ENCODE measurements at regions not wholly inside any gene's neighbourhood (a gene's known extent, or its start where the extent isn't known, plus 50 kb on each side); places are given as distances from the start of the nearest gene placed in this dataset.
"Not testable (repeated sequence)": the region's sequence is repeated elsewhere in the genome, so short reads cannot be mapped to it uniquely, and the experiment has no call there.

DNA sequence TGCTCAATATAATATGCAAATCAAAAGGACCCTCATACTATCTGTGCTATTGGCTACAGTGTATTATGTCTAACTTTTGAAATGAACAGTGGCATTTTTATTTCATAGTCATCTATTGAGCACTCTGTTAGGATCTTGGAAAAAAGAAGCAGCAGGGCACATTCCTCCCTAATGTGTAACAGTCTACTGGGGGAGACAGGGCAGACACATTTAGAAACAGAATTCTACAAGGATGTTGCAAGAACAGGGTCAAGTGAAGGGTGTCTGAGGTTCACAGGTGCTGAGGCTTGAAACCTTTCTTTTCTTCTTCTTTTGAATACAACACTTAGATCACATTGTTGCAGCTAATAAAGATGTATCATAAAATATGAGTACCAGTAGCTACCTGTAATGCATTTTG lies 129.7 kb upstream of the SLC4A4 start:
- DNase-seq (ENCODE audit: low read depth) = no peak

DNA sequence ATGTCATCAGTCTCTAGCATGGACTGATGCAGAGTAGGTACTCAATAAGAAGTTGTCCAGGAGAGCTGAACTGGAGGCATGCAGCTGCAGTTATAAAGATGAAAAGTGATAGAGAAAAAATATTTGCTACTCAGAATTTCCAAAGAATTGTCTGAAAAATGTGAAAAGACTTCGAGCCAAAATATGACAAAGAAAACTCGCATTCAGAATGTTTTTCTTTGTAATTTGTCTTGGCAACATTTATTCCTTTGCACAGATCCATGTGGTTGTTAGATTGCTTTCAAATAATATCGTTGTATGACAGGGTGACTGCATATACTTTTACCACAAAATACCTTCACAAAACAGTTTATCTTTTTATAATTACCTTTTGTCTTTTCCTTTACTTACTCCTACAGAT lies 128.0 kb upstream of the SLC4A4 start:
- no peak for DNase-seq (ENCODE audit: low read depth)

DNA sequence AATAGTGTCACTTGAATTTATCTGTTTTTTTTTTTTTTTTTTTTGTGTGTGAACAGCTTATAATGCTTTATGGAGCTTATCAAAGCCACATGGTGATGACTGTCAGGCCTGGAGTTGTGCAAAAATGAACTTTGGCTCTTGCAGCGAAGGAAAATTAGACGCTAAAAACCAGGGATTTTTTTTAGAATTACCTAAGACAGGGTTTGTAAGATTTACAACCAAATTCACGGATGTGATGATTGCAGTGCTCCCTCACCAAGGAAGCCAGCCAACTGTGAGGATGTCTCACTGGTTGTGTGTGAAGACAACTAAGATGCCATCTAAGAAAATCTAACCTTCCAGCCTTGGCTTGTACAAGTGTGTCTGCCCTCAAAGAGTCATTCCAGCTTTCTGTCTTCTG lies 127.1 kb upstream of the SLC4A4 start:
- no peak for DNase-seq (ENCODE audit: low read depth)

DNA sequence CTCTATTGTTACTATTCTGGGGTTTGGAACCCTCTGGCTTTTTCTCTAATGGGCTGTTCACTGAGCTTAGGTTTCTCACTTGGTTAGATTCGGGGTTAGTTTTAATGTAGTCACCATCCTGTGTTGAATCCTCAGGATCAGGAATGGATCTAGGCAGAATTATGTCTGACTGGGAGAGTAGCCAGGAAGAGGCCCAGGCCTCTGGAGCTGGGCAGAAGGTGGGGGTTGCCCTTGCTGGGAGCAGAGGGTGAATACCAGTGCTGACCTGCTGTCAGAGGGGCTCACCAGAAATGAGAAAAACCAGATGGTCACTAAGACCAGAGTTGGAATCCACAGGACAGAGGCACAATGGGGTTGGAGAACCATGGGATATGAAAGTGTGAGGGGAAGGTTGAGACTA lies 126.6 kb upstream of the SLC4A4 start:
- no peak for DNase-seq (ENCODE audit: low read depth)

DNA sequence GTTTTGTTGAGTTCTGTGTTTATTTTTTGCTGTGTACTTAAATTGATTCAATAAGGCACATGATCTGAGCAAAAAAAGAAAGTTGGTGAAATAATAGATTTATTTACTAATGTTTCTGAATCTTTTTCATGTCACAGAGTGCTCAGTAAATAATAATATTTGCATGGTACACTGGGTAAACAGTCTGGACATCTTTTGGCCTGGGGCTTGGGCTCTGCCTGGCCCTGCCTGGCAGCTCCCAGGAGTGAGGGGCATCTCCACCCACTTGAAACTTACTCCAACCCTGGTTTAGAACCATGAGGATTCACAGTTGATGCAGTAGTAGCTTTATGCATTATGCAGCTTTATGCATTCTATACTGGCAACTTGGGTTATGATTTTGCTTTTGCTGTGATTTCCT lies 124.2 kb upstream of the SLC4A4 start:
- DNase-seq (ENCODE audit: low read depth) = no peak

DNA sequence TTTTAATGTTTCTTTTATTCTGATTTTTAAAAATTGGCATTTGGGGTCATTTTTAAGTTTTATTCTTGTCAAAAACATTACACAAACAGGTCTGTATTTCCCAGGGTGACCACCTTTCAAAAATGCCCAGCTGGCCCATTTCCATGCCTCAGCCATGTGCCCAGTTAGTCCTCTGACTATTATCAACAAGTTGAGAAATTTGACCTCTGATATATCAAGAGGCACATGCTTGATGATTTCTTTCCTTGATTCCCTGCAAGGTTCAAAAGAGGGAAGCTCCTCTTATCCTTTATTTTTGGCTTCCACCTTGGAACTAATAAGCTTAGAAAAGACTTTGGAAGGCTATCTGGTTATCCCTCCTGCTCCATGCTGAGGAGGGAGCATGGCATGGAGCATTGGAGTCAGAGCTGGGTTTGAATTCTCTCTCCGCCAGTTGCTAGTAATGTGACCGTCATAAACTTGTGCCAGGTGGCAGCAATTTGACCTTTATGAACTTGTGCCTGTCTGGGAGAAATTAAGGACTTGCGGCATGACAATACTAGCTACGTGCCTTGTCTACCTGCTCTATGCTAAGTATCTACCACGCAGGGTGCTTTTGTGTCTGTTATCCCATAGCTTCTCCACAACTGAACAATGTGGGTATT lies 122.4 kb upstream of the SLC4A4 start:
- DNase-seq (ENCODE audit: low read depth) = no peak

DNA sequence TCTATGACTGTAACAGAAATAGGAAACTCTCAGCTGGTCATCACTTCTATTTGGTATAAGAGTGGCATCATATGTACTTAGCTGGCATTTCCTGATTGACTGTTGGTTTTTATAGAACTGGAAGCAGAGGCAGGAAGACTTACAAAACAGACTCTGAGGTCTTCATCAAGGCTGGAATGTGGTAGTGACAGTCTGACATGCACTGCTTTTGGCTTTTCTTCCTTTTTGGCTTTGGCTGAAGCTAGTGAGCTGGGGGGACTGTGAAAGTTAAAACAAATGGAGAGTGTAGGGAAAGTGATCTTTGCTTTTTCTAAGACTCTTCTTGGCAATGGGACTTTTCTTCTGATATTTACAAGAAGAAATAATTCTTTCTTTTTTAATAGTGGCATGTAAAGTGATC lies 121.1 kb upstream of the SLC4A4 start:
- no peak for DNase-seq (ENCODE audit: low read depth)

DNA sequence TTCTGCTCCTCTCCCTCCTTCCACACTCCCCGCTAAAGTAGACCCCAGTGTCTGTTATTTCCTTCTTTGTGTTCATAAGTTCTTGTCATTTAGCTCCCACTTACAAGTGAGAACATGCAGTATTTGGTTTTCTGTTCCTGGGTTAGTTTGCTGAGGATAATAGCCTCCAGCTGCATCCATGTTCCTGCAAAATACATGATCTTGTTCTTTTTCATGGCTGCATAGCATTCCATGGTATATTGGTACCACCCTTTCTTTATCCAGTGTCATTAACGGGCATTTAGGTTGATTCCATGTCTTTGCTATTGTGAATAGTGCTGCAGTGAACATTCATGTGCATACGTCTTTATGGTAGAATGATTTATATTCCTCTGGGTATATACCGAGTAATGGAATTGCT lies 118.0 kb upstream of the SLC4A4 start:
- DNase-seq (ENCODE audit: low read depth) = not testable (repeated sequence)

DNA sequence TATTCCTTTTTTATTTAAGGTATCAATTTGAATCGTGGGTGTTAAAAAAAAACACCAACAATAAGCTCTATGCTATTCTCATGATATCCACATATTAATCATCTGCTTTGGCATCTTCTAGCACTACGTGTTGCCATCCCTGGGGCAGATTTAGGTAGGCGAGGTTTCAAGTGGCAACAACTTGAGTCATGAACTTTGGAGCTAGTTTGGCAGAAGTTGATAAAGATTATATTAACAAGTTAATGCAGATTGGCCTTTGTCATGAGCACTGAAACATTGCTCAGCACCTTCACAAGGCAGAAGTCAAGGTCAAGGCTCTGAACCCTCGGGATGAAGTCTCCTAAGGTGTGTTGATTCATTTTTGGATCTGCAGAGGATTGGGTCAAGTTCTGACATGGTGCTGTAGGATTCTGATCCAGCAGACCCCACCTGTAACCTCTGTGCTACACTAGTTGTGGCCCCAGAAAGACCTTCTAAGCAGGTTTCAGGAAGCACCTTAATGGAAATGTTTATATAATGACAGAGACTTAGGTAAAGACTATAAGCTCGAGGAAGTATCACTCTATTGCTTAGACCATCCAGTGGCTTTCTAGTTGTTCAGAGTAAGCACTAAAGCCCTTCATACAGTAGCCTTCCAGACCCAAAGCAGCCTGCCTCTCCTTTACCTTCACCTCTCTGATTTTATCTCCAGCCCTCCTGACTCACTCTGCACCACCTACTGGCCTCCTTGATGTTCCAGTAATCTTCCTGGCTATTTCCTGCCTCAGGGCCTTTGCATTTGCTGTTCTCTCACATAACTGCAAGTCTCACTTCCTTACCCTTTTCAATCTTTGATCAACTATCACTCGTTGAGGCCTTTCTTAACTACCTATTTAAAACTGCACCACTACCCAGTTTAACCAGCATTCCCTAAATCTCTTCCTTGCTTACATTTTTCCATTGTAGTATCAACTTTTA lies 117.0 kb upstream of the SLC4A4 start:
- DNase-seq (ENCODE audit: low read depth) = no peak

DNA sequence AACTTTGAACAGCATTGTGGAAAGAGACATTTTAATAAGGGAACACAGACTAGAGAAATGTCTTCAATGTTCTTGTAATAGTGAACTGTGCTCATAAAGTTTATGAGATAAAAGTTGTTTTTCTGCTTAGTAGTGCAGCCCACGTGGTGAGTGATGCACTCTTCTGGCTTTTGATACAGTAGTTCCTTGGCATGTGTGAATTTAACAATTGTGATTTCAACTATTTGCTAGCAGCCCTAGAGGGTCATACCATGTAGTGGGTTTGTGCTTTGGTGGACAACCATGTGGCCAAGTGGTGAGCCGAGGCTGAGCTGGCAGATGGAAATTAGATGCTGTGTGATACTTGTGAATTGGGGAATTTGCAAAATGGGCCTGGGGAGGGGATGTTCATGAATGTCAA lies 116.2 kb upstream of the SLC4A4 start:
- DNase-seq (ENCODE audit: low read depth) = no peak

DNA sequence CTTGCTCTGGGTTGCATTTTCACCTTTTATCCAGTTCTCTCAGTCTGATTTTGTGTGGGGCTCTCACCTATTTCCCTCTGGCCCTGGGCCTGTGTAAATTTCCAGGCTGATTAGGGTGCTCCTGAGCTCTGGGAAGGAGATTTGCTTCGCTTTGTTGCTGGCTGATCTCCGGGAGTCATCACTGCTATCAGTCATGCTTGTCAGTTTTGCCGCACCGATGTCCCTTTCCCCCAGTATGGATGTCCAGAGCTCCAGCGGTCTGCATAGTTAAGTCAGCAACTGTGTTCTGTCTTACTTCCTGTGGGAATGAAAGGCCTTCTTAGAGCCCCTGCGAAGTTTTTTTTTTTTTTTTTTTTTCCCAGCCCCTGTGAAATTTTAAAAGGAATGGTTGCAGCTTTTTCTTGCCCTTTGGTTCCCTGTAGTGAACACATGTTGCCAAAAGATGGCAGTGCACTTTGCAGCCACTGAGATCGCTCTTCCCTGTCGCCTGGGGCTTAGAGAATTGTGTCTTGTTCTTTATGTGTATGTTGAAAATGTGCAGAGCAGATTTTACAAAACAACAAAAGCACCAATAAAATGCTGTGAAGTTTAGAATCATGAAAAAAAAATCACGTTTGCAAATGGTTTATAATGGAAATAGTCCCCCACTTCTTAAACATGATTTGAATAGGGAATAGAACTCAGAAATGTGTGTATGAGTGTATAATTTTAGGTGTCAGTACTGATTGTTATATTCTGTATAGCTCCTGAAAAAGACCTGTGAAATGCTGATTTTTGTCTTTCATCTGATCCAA lies 109.1 kb upstream of the SLC4A4 start:
- no peak for DNase-seq (ENCODE audit: low read depth)

DNA sequence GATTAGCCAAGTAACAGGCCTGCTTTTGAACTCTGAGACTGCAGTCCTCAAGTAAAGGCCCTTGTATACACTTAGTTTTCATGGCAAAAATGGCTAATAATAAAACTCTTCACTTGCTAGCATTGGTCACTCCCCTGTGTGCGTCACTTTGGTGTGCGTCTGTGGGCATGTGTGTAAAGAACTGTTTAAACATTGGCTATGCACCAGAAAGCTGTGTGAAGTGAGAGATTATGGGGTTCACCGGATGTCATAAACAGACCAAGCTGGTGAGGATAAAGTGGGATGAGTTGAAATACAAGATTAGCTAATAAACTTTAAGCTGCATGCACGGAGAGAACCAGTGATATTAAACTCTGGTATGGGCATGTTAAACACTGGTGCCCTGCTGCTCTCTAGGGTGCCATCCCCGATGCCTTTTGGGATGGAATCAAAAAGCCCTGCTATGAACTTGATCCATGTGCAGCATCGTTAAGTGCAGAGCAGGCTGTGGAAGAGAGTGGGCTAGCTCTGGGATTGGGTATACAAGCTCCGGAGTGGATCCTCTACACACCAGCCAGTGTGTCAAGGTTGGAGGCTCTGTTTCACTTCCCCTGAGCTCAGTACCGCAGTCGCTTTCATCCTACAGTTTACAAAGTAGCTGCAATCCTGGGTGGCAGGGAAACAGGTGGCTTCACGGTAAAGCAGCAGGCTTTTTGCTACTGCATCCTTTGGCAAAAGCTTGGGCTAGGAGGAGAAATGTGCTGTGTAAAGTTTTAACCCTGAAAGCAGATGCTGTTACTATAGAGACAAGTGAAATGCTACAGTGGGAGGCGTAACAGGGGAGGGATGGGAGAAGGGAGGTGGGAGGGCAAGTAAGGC lies 108.3 kb upstream of the SLC4A4 start:
- DNase-seq (ENCODE audit: low read depth) = no peak

DNA sequence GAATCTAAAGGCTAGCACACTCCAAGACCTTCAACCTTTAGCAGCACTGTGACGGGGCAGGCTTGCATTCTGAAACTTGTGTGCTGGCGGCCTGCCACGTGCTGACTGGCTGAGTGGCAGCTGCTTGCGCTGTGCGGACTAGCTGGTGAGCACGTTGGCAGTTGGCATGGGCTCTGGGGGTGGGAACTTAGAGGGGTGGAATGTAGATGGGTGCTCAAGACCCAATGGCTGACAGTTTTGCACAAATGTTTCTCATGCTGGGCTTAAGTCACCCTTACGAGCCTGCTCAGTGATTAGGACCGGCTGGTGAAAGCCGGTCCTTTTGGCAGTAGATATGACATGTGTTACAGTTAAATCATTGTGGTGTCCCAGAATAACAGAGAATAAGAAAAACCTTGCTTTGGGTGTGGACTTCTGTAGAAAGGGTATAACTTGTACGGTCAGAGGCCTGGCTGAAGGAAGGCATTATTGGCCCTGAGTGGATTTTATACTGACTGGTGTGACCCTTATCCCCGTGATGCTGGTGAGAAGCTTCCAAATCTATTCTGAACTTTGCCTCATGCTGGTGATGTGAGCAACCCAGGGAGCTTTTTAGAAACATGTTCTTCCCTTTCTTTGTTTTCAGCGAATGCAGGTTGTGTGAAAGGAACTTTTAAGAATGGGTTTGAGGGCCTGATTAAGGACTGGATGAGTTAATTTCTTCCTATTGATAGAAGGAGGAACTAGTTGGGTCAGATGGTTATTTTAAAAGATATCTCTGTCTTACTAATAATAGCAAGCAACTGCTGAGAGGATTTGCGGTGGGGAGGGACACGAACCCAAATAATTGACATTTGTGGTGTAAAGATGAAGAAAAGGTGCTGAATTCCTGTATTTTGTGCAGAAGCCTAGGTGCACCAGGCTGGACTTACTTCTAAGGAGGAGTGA lies 107.4 kb upstream of the SLC4A4 start:
- no peak for DNase-seq (ENCODE audit: low read depth)

DNA sequence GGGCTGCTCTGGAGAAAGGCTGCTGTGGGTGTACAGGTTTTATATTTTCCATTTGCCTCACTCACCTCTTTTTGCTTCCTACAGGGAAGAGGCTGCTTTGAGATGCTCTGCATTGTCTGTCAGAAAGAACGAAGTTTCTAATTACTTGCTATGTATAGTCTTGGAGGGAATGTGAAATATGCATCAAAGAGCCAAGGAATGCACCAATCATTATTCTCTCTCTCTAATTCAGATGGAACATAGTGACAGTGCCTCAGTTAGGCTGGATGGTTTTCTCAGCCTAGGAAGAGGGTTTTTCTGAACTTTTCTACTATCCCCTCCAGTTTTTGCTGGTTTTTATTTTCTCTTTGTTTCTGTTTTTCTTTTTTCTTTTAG lies 106.8 kb upstream of the SLC4A4 start:
- DNase-seq (ENCODE audit: low read depth) = no peak

DNA sequence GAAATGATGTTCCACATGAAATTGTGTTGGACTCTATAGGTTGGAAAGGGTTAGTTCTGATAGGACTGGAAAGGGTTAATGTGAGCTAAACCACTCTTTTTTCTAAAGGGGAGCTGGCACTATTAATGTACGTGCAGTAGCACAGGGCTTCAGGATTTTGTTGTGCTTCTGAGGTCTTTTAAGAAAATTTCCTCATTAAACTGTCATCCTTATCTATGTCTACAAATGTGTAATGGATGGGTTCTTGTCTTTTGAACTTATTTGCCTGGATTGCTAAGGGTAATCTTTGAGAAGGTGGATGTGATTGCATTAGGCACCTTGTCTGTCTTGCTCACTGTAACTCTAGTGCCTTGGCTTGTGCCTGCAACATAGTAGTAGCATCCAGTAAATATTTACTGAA lies 106.0 kb upstream of the SLC4A4 start:
- no peak for DNase-seq (ENCODE audit: low read depth)

DNA sequence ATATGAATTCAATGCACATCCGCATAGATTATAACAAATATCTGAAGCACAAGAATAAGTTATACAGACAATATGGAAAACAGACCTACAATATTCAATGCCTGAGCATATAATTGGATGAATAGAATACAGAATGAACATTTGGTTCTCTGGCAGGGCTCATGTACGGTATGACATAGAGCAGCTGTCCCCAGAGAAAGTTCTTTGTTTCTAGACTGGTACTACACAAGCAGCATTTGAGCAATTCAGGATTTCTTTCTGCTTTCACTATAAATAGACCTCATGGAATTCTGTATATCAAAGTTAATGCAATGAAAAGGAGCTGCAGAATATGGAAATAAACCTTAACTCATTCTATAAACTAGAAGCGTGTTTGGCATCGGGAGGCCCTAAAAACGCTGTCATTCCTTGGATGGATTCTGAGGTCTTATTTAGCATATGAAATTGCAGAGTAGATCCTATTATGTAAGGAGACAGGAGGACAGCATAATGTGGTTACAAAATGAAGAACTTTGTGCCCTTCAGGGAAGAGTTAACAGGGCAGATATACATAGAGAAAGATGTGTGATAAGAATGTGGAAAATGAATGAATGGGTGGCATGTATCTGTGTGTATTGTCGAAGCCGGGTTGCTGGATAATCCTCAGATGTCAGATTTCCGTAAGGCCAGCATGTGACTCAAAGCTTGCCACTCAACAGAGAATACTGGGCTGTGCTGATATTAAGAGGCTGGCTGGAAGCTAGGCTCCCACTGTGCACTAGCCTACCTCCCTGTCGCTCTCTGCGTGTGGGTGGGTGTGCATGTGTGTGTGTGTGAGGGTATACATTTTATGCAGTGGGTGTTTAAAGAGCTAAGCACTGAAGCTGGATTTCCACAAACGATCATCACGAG lies 103.3 kb upstream of the SLC4A4 start:
- DNase-seq (ENCODE audit: low read depth) = no peak

DNA sequence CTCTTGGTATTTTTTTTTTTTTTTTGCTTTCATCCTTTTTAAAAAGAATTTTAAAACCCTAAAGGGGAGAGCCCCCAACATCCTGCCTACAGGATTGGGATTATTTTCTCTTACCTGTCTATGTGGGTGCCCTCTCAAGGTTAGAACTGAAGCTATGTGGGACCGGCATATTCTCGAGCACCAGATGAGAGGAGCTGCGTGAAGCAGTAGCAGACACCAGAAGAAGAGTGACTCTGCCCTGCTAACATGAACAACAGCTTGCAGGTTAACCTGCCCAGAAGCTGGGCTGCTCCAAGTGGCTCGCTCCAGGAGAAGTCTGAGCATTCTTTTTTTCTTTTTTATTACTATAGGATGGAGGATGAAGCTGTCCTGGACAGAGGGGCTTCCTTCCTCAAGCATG lies 102.6 kb upstream of the SLC4A4 start:
- DNase-seq (ENCODE audit: low read depth) = no peak

DNA sequence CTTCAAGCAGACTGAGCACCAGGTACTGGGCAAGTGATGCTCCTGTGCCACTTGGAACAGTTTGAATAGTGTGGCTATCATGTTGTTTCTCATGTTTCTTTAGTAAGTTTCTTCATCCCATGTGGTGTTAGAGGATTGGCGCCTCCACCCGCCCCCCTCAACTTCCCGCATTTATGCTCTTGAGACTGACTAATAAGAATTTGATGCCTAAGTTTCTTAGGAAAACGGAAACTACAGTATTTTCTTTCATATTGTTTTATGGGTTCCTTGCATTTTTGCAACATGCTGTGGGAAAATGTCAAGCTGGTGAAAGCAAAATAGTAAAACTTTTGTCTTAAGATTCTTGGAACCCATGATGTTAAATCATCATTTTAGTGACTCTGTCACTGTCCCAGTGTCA lies 101.2 kb upstream of the SLC4A4 start:
- no peak for DNase-seq (ENCODE audit: low read depth)

DNA sequence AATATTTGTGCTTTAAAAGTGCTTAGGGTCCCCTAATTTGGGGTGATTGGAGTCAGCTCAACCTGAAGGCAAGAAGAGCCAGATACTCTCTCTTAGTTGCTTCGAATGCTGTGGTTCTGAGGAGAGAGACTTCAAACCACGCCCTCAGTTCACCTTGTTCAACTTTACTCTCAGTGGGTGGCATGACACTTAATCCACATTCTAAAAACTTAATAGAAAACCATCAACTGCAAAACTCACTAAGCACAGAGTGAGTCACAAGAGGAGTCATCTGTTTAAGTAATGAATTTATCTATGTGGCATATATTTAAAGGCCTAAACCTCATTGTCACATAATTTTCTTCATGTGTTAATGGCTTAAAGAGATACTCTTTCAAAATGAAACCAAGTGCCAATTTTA lies 99.5 kb upstream of the SLC4A4 start:
- DNase-seq (ENCODE audit: low read depth) = no peak

DNA sequence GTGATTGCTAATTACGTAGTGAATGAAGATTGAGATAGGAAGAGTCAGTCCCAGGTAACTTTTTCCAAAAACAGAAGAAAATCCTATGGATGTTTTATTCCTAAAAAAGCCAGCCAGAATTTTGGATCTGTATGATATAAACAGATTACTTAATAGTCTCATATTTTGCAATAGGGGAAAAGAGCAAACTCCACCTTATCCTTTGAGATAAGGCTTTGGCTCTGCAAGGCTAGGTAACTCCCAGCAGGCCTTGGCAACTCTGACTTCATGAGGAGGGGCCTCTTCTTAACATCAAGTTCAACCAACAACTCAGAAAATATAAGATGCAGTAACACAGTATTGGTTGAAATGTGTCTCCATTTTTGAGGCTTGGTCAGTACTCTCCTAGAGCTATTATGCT lies 98.7 kb upstream of the SLC4A4 start:
- DNase-seq (ENCODE audit: low read depth) = no peak

Measured in T follicular helper cell (primary cell).